ENCODE measurements at regions not wholly inside any gene's neighbourhood (a gene's known extent, or its start where the extent isn't known, plus 50 kb on each side); places are given as distances from the start of the nearest gene placed in this dataset.

DNA sequence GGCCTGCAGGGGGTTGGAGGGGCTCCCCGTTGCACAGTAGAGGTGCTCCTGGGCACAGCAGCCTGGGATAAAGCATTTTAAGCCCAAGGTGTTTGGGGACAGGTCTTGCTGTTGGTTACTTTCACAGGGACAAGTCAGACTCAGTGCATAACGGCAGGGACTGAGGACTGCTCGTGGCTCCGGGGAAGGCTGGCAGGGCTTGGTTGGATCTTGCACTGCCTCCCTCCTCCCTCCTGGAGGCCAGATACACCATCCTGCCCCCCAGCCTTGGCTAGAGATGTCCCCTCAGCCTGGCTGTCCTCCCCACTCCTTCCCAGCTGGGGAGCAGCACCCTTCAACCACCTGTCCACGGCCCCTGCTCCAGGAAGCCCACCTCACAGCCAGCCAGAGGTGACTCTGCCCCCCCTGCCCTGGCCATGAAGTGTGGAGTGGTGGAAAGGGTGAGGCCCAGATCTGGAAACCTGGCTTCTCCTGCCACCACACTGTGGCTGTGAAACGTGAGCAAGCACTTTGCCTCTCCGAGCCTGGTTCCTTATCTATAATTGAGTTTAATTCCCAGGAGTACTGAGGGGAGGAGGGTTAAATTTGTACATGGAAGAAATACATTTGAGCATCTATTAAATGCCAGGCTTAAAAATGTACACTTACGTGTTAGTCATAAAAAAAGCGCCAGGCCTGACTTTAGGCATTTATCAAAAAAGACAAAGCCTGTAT lies 67.1 kb upstream of the TAF1B start:
- H3K4me3 Mint-ChIP-seq = no peak overlapping the region
- no peak for DNase-seq
- H3K27me3 Mint-ChIP-seq = peaks cover 0 to 7% (median 6%) of the 10 kb centered on the region in 3 donors
- H3K4me1 Mint-ChIP-seq = peaks cover 10 to 17% (median 15%) of the 10 kb centered on the region in 3 donors
- no peak for ATAC-seq (ENCODE audit: low read depth in 2 of 2)
- no peaks in the 10 kb centered on the region for H3K36me3 Mint-ChIP-seq
- H3K27ac Mint-ChIP-seq = peak overlapping the region in 1 of 6 donors; percentile 38
- H3K9me3 Mint-ChIP-seq = no peaks in the 10 kb centered on the region

GRCh38 chr2:9777081-9777480 lies 66.2 kb upstream of the TAF1B start:
- no peaks in the 10 kb centered on the region for H3K36me3 Mint-ChIP-seq
- no peak for ATAC-seq (ENCODE audit: low read depth in 2 of 2)
- peaks cover 0 to 7% (median 6%) of the 10 kb centered on the region in 3 donors for H3K27me3 Mint-ChIP-seq
- DNase-seq = no peak
- H3K4me3 Mint-ChIP-seq = no peak overlapping the region
- peaks cover 10 to 17% (median 15%) of the 10 kb centered on the region in 3 donors for H3K4me1 Mint-ChIP-seq
- H3K9me3 Mint-ChIP-seq = no peaks in the 10 kb centered on the region
- no peak overlapping the region for H3K27ac Mint-ChIP-seq

- ATAC-seq (ENCODE audit: low read depth in 2 of 2) (no peak), DNase-seq (no peak)
- Mint-ChIP-seq H3K36me3 (no peaks in the 10 kb centered on the region), H3K27ac (no peak overlapping the region), H3K9me3 (no peaks in the 10 kb centered on the region), H3K27me3 (peaks cover 0 to 6% (median 6%) of the 10 kb centered on the region in 3 donors), H3K4me1 (peaks cover 10 to 17% (median 15%) of the 10 kb centered on the region in 3 donors), H3K4me3 (no peak overlapping the region)
Observed at GRCh38 chr2:9778012-9778411, 65.3 kb upstream of the TAF1B start.

DNA sequence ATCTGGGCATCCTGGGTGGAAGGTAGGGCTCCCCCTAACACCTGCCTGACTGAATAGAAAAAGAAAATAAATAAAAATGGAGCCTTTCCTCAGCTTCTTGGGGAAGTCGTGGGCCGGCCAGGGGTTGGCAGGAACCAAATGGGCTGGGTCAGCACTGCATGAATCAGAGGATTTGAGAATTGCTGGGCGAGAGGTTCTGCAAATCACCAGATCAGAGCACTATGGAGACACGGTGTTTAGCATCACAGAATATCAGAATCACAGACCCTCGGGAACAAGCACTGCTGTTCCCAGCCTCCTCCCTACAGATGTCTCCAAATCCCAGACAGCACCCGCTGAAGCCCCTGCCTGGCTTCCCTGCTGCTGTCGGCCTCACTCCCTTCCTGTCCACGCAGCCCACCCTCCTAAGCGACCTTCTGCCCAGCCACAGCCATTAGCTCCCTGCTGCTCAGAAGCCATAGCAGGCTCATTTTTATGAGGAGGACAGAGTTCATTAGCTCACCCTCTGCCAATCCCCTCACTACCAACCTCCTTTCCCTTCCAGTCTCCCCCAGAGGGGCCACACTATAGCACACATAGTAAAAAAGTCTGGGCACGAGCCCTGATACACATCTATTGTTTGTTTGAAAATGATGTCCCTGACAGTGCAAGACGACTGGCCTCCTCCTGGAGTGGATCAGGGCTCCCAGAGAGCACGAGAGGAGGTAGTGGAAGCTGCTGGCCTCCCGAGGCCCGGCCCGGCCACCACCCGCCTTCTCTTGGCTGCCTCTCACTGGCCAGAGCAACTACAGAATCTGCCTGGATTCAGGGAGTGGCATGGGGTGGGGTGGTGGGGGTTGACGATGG lies 64.6 kb upstream of the TAF1B start:
- Mint-ChIP-seq H3K4me1 (peaks cover 10 to 17% (median 15%) of the 10 kb centered on the region in 3 donors), H3K27ac (peak overlapping the region in 1 of 6 donors; percentile 80), H3K36me3 (no peaks in the 10 kb centered on the region), H3K4me3 (no peak overlapping the region), H3K9me3 (no peaks in the 10 kb centered on the region), H3K27me3 (peaks cover 0 to under 1% (median 0%) of the 10 kb centered on the region in 3 donors)
- no peak for DNase-seq
- no peak for ATAC-seq (ENCODE audit: low read depth in 2 of 2)

DNA sequence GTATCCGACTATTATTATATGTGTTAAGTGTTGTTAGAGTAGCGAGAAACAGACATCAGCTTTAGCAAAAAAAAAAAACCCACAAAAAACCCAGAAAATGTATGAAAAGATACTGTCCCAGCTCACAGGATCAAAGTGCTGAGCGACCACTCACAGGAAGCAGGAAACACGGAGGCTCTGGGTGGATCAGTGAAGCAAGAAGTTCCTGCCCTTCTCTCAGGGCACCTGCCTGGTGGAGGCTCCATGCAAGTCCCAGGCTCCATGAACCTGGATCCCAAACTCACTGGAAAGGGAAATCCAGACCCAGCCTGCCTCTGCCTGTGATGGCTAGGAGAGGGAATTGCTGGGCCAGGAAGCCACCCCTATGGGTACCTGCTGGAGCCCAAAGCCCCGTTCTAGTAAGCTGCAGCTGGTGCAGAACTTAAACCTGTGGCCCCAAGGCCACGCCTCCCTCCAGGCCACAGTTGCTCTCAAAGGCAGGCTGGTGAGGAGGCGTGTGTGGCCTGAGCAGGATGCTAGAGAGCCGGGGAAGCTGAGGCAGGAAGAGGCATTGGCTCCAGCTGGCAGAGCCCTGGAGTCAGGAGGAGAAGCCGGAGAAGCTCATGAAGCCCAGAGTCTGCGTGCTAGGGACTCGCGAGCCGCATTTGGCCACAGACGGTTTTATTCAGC lies 63.5 kb upstream of the TAF1B start:
- no peaks in the 10 kb centered on the region for H3K36me3 Mint-ChIP-seq
- DNase-seq = no peak
- H3K27ac Mint-ChIP-seq = peak overlapping the region in 3 of 6 donors; percentile 9 to 83 (median 47)
- H3K27me3 Mint-ChIP-seq = no peaks in the 10 kb centered on the region
- H3K9me3 Mint-ChIP-seq = no peaks in the 10 kb centered on the region
- H3K4me3 Mint-ChIP-seq = peak overlapping the region in 2 of 8 donors; percentile 4 to 52
- peak in 1 of 2 donors; percentile 18 for ATAC-seq (ENCODE audit: low read depth in 2 of 2)
- peaks cover 10 to 17% (median 15%) of the 10 kb centered on the region in 3 donors for H3K4me1 Mint-ChIP-seq

DNA sequence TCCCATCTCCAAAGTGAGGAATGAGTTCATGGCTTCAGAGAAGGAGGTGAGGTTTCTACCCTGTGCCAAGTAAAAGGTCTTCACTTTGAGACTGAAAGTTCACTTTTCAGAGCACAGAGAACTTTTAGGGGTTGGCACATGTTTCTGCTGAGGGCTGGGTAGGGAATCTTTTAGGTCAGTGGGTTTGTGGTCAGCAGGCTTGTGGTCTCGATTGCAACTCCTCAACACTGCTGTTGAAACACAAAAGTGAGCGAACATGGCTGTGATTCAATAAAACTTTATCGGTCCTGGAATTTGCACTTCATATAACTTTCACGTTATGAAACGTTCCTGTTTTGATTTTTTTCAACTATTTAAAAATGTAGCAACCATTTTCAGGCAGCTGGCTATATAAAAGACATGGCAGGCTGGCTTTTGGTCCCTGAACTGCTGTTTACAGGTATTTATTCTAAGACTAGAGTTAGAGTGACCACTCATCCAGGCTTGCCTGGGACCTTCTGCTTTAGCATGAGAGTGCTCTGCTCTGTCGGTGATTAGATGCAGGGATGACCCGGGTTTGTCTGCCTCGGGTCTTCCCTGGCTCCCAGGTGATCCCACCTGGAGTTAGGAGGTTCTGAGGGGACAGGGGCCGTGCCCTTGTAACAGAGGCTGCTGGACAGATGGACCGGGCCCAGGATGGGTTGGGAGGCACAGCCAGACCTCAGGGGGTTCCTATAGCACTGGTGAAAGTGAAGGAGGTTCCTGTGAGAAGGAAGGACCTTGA lies 62.7 kb upstream of the TAF1B start:
- no peaks in the 10 kb centered on the region for H3K9me3 Mint-ChIP-seq
- H3K27ac Mint-ChIP-seq = no peak overlapping the region
- ATAC-seq (ENCODE audit: low read depth in 2 of 2) = no peak
- peak overlapping the region in 1 of 8 donors; percentile 47 for H3K4me3 Mint-ChIP-seq
- H3K27me3 Mint-ChIP-seq = no peaks in the 10 kb centered on the region
- H3K36me3 Mint-ChIP-seq = no peaks in the 10 kb centered on the region
- no peak for DNase-seq
- peaks cover 10 to 17% (median 15%) of the 10 kb centered on the region in 3 donors for H3K4me1 Mint-ChIP-seq

DNA sequence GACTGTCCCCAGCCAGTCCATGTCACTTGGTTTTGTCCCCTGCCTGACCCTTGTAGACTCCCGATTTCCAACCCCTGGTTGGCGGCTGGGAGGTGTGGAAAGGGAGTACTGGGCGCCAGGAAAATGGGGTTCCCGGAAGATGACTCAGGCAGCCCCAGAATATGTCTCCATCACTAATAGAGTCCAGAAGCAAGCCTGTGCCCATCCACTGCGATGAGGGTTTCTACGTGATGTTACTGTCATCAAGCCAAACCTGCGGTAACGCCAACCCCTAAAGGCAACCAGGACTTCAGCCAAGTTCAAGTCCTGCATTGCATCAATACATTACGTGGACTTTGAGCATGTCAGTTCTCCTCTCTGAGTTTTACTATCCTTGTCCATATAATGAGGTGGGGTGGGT lies 62.0 kb upstream of the TAF1B start:
- H3K9me3 Mint-ChIP-seq = no peaks in the 10 kb centered on the region
- H3K27ac Mint-ChIP-seq = no peak overlapping the region
- no peak for ATAC-seq (ENCODE audit: low read depth in 2 of 2)
- peaks cover 10 to 17% (median 15%) of the 10 kb centered on the region in 3 donors for H3K4me1 Mint-ChIP-seq
- no peaks in the 10 kb centered on the region for H3K36me3 Mint-ChIP-seq
- DNase-seq = no peak
- H3K27me3 Mint-ChIP-seq = no peaks in the 10 kb centered on the region
- no peak overlapping the region for H3K4me3 Mint-ChIP-seq

GRCh38 chr2:9782197-9782719 lies 61.0 kb upstream of the TAF1B start:
- H3K27me3 Mint-ChIP-seq = no peaks in the 10 kb centered on the region
- H3K27ac Mint-ChIP-seq = peak overlapping the region in 1 of 6 donors; percentile 2
- H3K36me3 Mint-ChIP-seq = no peaks in the 10 kb centered on the region
- no peak for ATAC-seq (ENCODE audit: low read depth in 2 of 2)
- H3K4me3 Mint-ChIP-seq = peak overlapping the region in 1 of 8 donors; percentile 55
- H3K9me3 Mint-ChIP-seq = peaks cover 0 to 2% (median 0%) of the 10 kb centered on the region in 7 donors
- DNase-seq = no peak
- peaks cover 12 to 20% (median 17%) of the 10 kb centered on the region in 3 donors for H3K4me1 Mint-ChIP-seq

DNA sequence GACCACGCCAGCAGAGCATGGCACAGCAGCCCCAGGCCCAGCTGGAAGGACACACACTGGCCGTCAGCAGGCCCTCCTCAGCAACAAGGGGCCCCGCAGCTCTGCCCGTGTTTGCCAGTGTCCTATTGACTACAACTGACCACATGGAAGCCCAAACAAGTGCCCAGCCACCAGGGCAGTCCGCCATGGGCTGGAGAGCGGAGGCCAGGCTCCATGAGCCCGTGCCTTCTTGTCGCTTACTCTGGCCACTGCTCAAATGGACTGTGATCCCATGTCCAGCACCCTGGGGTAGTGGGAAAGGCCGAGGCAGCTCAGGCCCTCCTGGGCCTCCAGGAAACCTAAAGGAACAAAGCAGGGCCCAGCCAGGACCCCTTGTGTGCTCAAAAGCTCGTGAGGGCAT lies 53.9 kb upstream of the TAF1B start:
- DNase-seq = no peak
- peaks cover 13 to 24% (median 18%) of the 10 kb centered on the region in 3 donors for H3K4me1 Mint-ChIP-seq
- peaks cover 0 to 23% (median 7%) of the 10 kb centered on the region in 7 donors for H3K9me3 Mint-ChIP-seq
- peaks cover 0 to 8% (median 0%) of the 10 kb centered on the region in 3 donors for H3K27me3 Mint-ChIP-seq
- peaks cover 0 to 6% of the 10 kb centered on the region in 2 donors for H3K36me3 Mint-ChIP-seq
- no peak overlapping the region for H3K27ac Mint-ChIP-seq
- no peak overlapping the region for H3K4me3 Mint-ChIP-seq
- no peak for ATAC-seq (ENCODE audit: low read depth in 2 of 2)

GRCh38 chr2:9790702-9791225 lies 52.5 kb upstream of the TAF1B start:
- Mint-ChIP-seq H3K4me1 (peaks cover 17 to 27% (median 20%) of the 10 kb centered on the region in 3 donors), H3K9me3 (peaks cover 0 to 23% (median 7%) of the 10 kb centered on the region in 7 donors), H3K27ac (no peak overlapping the region), H3K36me3 (peaks cover 0 to 10% of the 10 kb centered on the region in 2 donors), H3K27me3 (peaks cover 0 to 8% (median 0%) of the 10 kb centered on the region in 3 donors), H3K4me3 (no peak overlapping the region)
- DNase-seq (no peak), ATAC-seq (ENCODE audit: low read depth in 2 of 2) (no peak)

DNA sequence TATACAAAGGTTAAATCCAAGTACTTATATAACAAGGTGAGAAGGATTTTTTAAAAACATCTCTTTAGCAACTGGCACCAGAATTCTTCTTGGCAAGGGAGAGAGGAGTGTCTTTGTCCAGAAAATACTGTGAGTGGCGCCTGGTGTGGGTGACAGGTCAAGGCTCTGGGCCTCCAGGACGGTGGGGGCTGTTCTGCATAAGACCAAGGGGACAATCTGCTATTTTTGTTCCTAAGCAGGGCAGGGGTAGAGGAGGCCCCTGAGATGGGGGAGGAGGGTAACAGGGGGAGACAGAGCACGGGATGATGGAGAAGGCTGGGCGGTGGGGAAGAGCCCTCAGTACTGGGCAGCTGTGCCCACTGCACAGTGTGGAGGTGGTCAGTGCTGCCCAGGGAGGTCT lies 51.6 kb upstream of the TAF1B start:
- Mint-ChIP-seq H3K4me1 (peaks cover 17 to 25% (median 20%) of the 10 kb centered on the region in 3 donors), H3K27ac (peak overlapping the region in 2 of 6 donors; percentile 4 to 83), H3K36me3 (peaks cover 0 to 10% of the 10 kb centered on the region in 2 donors), H3K4me3 (peak overlapping the region in 5 of 8 donors; percentile 5 to 54 (median 32)), H3K9me3 (peaks cover 0 to 23% (median 7%) of the 10 kb centered on the region in 7 donors), H3K27me3 (peaks cover 0 to 8% (median 0%) of the 10 kb centered on the region in 3 donors)
- ATAC-seq (ENCODE audit: low read depth in 2 of 2) (no peak), DNase-seq (no peak)

Data from naive B cell (primary cell).